GM19467 (cell line): ENCODE measurements at regions not wholly inside any gene's neighbourhood (a gene's known extent, or its start where the extent isn't known, plus 50 kb on each side); places are given as distances from the start of the nearest gene placed in this dataset.

ENCODE experiments used
- ATAC-seq: cut with Tn5 transposase; IDR thresholded peaks from one replicate; pipeline ENCODE4 v1.9.1; 2021; ENCODE audit warnings: mild to moderate bottlenecking, moderate library complexity; ENCODE audit not compliant: unreplicated experiment

GRCh38 chr5:2575871-2576270 lies 175.6 kb downstream of the IRX2 start:
- no peak for ATAC-seq

- no peak for ATAC-seq
These were observed 176.2 kb downstream of the IRX2 start for GRCh38 chr5:2575292-2575691.

GRCh38 chr5:2574155-2574554 lies 177.3 kb downstream of the IRX2 start:
- no peak for ATAC-seq

GRCh38 chr5:2570586-2570985 lies 180.9 kb downstream of the IRX2 start:
- ATAC-seq = no peak

- ATAC-seq = no peak
These were observed 181.5 kb downstream of the IRX2 start for GRCh38 chr5:2569774-2570542.

DNA sequence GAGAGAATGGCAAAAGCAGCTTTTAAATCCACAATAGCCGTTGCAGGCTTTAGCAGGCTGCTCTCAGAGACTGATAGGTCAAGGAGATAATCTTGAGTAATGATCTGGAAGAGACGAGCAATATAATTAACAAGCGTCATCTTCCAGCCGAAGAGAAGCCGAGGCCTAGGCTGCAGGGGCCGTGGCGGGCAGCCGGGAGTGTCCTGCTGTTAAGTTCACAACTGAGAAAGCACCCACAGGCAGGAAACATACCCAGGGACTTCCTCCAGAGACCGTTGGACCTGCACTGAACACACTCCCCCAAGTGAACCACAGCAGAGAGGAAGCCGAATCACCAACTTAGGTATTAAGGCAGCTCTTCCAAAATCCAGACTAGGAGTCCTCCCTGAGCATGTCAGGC lies 182.3 kb downstream of the IRX2 start:
- no peak for ATAC-seq

GRCh38 chr5:2566284-2566683 lies 185.2 kb downstream of the IRX2 start:
- no peak for ATAC-seq

- no peak for ATAC-seq
These were observed 186.3 kb downstream of the IRX2 start for GRCh38 chr5:2565147-2565546.

DNA sequence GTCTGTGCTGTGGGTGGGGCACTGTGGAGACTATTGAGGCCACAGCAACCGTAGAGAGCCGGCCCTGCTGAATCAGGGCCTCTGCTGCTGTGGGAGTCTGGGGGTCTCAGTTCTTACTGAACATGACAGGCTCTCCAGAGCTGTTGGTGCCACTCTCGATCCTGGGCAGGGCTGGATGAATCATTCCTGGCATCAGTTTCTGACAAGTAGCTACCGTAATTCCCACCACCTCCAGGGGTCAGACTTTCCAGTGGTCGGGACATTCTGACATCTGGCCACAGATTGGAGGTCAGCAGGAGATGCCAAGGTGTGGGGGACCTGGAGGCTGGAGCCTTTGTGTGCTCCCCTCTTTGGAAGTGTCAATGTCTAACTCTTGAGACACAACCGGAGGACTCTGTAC lies 188.4 kb downstream of the IRX2 start:
- no peak for ATAC-seq

DNA sequence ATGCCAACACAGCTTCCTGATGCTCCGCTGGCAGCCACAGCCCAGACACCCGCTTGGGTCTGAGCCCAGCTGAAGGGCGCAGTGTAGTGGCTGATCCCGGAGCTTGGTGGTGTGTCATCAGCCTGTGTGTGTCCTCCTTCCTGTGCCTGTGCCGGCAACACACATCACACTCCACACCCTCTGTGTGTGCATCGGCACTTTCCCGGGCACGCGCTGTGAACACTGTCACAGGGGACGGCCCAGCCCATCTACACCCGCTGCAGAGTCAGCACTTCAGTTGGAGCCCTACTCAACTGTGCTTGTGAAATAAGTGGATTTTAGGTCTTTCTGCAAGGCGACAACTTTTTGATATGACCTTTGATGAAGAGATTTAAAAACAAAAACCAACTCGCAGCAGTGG lies 189.4 kb downstream of the IRX2 start:
- ATAC-seq = no peak

GRCh38 chr5:2560435-2560834 lies 191.0 kb downstream of the IRX2 start:
- no peak for ATAC-seq

DNA sequence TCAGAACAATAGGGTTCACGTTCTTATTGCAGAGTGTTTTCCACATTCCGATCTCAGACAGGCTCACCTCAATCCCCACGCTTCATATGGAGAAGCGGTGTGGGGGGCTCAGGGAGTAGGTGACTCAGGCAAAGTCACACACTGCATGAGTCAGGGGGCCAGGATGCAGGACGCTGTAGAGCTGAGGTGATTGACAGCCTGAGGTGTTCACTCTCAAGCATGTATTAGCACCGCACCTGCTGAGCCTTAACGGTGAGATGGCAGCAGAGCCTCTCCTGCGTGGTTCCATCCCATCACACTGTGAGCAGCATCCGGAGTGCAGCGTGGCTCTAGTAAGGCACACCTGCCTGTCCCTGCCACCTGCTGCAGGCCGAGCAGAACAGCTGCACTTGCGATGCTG lies 194.0 kb downstream of the IRX2 start:
- no peak for ATAC-seq

DNA sequence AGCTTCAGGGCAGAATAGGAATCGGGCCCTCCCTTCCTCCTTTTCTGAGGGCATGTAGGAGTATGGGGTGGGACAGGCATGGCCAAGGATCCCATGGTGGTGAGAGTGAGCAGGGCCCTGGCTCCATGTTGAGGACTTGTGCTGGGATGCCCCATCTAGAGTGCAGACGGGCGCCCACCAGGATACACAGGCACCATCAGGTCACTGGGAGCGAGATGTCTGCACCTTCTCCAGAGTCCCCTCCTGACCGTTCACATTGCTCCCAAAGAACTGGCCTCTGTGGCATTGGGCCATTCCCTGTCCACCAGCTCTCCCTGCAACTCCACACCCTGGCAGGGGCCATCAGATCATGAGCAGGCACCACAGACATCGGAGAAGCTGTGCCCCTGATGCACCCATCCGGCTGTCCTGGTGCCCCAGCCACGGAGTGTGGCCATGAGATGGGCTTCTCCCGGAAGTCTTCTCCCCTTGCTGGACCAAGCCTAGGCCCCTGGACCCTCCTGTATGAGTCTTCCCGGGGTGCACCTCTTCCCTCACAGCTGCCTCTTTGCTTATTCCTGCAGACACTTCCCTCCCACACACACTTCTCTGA lies 195.0 kb downstream of the IRX2 start:
- no peak for ATAC-seq

GRCh38 chr5:2553611-2554010 lies 197.9 kb downstream of the IRX2 start:
- no peak for ATAC-seq

DNA sequence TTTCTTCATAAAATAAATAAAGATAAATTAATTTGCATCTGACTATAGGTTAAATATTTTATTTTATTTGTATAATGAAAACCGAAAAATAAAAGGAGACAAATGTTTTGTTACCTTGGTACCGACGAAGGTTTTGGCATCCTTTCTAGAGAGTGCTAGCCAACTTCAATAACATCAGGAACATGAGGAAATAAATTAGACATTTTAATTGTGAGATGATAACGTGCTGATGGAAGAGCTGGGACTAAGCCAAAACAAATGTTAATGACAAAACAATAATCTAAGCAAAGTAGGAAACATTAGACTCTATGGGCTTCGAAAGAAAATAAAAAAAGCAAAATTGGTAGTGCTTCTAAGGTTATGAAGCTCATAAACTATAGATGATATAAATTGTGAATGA lies 201.0 kb downstream of the IRX2 start:
- ATAC-seq = no peak

DNA sequence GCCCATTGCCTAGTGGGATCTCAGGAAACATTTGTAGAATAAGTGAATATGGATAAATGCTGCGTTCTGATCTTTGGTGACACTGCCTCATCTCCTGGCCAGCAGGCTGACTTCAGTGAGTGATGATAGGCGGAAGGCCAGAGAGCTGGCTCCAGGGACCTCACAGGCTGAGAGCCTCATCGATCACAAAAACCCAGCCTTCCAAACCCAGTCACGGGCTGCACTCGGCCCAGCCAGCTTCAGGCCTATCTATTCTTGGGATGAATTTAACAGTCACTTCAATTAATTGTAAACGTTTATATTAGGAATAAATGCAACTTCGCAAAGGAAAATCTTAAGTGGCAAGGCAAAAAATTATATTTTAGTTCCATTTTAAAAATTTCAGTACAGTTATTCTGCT lies 201.6 kb downstream of the IRX2 start:
- no peak for ATAC-seq

DNA sequence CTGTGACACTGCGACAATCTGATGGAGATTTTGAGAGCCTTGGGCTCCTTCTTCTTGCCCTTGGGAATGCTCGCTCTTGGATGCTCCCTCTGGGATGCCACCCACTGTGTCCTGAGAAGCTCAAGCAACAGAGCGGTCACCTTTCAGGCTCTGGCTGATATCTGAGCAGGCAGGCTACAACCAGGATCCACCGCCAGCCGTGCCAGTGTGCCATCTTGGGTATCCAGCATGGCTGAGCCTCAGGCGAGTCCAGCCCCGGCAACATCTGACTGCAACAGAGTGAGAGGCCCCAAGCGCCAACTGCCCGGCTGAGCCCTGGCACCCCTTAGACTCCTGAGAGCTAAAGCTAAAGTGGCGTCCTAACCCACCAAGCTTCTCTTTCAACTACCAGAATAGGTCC lies 202.1 kb downstream of the IRX2 start:
- ATAC-seq = no peak

GRCh38 chr5:2546938-2547337 lies 204.5 kb downstream of the IRX2 start:
- ATAC-seq = no peak

GRCh38 chr5:2544003-2544402 lies 207.5 kb downstream of the IRX2 start:
- no peak for ATAC-seq

DNA sequence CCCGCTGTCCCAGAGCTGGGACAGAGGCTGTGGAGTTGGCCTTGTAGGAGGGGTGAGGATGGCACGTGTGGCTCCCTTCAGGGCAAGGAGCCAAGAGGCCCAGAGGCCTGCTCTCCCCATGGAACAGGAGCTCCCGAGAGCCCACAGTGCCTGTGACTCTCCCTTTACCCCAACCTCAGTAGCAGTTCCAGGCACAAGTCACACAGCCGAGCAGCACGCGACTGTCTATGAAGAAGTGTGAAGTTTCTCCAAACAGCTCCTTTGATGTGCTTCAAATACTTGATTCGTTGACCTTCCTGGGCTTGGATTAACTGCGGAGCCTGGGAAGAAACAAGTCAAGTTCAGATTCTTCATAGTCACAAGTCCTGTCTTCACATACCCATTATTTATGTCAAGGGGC lies 208.7 kb downstream of the IRX2 start:
- no peak for ATAC-seq

DNA sequence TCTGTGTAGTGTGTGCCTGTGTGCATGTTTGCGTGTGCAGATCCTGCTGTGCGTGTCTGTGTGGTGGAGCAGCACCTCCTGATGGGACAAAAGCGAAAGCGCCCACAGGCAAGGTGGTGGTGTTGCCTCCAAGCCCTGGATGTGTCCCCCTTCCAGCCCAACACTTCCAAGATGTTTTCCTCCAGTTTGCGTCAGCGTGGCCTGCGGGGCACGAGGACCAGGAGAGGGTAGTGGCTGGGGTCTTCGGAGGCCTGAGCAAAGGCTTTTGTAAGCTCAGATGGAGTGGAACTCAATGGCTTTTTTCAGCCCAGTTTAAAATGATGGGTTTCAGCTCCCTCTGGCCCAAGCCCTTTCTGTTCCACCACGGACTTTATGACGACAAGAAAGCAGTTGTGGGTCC lies 209.5 kb downstream of the IRX2 start:
- ATAC-seq = no peak

GRCh38 chr5:2538169-2538568 lies 213.3 kb downstream of the IRX2 start:
- no peak for ATAC-seq
